ENCODE measurements at regions not wholly inside any gene's neighbourhood (a gene's known extent, or its start where the extent isn't known, plus 50 kb on each side); places are given as distances from the start of the nearest gene placed in this dataset.

GRCh38 chr1:70812442-70813109 is 235.0 kb downstream of the PTGER3 start:
- Histone ChIP-seq H3K9me3 (no peaks in the 10 kb centered on the region), H3K36me3 (no peaks in the 10 kb centered on the region), H3K27ac (no peak overlapping the region), H3K4me1 (no peaks in the 10 kb centered on the region), H3K4me3 (no peak overlapping the region), H3K27me3 (no peaks in the 10 kb centered on the region)
- no peak for TF ChIP-seq CTCF (IDR thresholded peaks at IDR 0.05)
- DNase-seq (no peak), ATAC-seq (no peak)
- WGBS, 2 donors = 87% methylated on average over 5 of the region's 5 CpGs
- intact Hi-C loops (cut with DNase I) = no loop called here

GRCh38 chr1:70818401-70818800 is 229.2 kb downstream of the PTGER3 start:
- TF ChIP-seq CTCF (IDR thresholded peaks at IDR 0.05) = no peak
- Histone ChIP-seq H3K36me3 (no peaks in the 10 kb centered on the region), H3K4me1 (peaks cover 0 to 15% (median 7%) of the 10 kb centered on the region in 9 donors), H3K27ac (no peak overlapping the region), H3K27me3 (no peaks in the 10 kb centered on the region), H3K9me3 (no peaks in the 10 kb centered on the region), H3K4me3 (no peak overlapping the region)
- no peak for DNase-seq
- no peak for ATAC-seq
- WGBS, 2 donors = 36 to 50% methylated on average over 2 of the region's 2 CpGs
- intact Hi-C loops (cut with DNase I) = no loop called here

GRCh38 chr1:70819231-70819630 is 228.4 kb downstream of the PTGER3 start:
- intact Hi-C loops (cut with DNase I) = no loop called here
- 32 to 38% methylated on average over 2 of the region's 2 CpGs for WGBS, 2 donors
- peaks cover 0 to 15% (median 7%) of the 10 kb centered on the region in 9 donors for H3K4me1 ChIP-seq
- H3K36me3 ChIP-seq = no peaks in the 10 kb centered on the region
- no peaks in the 10 kb centered on the region for H3K9me3 ChIP-seq
- H3K27me3 ChIP-seq = no peaks in the 10 kb centered on the region
- no peak overlapping the region for H3K27ac ChIP-seq
- TF ChIP-seq CTCF (IDR thresholded peaks at IDR 0.05) = no peak
- ATAC-seq (peak in 4 of 8 donors; percentile 39 to 75 (median 57)), DNase-seq (no peak)
- no peak overlapping the region for H3K4me3 ChIP-seq

- intact Hi-C loops (cut with DNase I) = no loop called here
- Histone ChIP-seq H3K9me3 (no peaks in the 10 kb centered on the region), H3K27ac (no peak overlapping the region), H3K27me3 (no peaks in the 10 kb centered on the region), H3K4me3 (no peak overlapping the region), H3K36me3 (no peaks in the 10 kb centered on the region), H3K4me1 (peaks cover 0 to 15% (median 7%) of the 10 kb centered on the region in 9 donors)
- DNase-seq (no peak), ATAC-seq (peak in 2 of 8 donors; percentile 28 to 33)
- no peak for TF ChIP-seq CTCF (IDR thresholded peaks at IDR 0.05)
Measured at GRCh38 chr1:70819785-70820184, 227.8 kb downstream of the PTGER3 start.
